Left renal pelvis (tissue), 4 donors: ENCODE measurements at regions not wholly inside any gene's neighbourhood (a gene's known extent, or its start where the extent isn't known, plus 50 kb on each side); places are given as distances from the start of the nearest gene placed in this dataset.

Experiments
- DNase-seq, 4 donors: peaks; one replicate each; pipeline ENCODE4 v3.0.0-alpha.2; 2013; ENCODE audit warnings: low read depth in 4 of 4, low spot score in 3 of 4

GRCh38 chr16:74100395-74101326 is 196.0 kb upstream of the PSMD7 start:
- DNase-seq: no peak

- DNase-seq: no peak
Measured at GRCh38 chr16:74099530-74099929, 197.1 kb upstream of the PSMD7 start.

- no peak for DNase-seq
Measured at GRCh38 chr16:74094962-74095361, 201.7 kb upstream of the PSMD7 start.

GRCh38 chr16:74094514-74094913 is 202.1 kb upstream of the PSMD7 start:
- DNase-seq: no peak

- no peak for DNase-seq
Measured at GRCh38 chr16:74092336-74092735, 204.3 kb upstream of the PSMD7 start.

GRCh38 chr16:74090871-74091270 is 205.7 kb upstream of the PSMD7 start:
- no peak for DNase-seq

GRCh38 chr16:74083541-74083940 is 213.1 kb upstream of the PSMD7 start:
- DNase-seq: no peak

- DNase-seq: no peak
Measured at GRCh38 chr16:74080311-74080710, 216.3 kb upstream of the PSMD7 start.

- no peak for DNase-seq
Measured at GRCh38 chr16:74079232-74079586, 217.4 kb upstream of the PSMD7 start.

- DNase-seq: no peak
Measured at GRCh38 chr16:74078511-74079231, 217.9 kb upstream of the PSMD7 start.

GRCh38 chr16:74076568-74076967 is 220.0 kb upstream of the PSMD7 start:
- no peak for DNase-seq

DNA sequence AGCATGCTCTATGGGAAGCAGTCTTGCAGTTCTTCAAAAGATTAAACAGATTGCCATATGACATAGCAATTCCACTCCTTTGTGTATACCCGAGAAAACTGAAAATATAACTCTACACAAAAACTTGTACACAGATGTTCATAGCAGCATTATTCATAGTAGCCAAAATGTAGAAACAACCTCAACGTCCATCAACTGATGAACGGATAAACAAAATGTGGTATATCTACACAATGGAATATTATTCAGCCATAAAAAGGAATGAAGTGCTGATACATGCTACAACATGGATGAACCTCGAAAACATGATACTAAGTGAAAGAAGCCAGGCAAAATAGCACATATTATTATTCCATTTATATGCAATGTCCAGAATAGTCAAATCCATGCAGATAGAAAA is 221.2 kb upstream of the PSMD7 start:
- no peak for DNase-seq

DNA sequence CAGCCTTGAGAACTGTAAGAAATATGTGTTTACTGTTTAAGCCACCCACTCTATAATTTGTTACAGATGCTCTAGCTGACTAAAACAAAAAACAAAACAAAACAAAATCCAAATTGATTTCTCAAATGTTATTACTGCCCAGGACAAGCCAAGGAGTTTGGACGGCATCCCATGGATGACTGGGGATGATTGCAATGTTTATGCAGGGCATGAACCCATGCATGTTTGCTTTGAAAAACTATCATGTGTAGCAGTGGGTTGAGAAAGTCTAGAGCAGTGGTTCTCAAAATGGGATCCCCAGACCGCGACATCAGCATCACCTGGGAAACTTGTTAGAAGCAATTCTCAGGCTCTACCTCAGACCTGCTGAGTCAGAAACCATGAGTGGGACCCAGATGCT is 223.2 kb upstream of the PSMD7 start:
- DNase-seq: no peak

DNA sequence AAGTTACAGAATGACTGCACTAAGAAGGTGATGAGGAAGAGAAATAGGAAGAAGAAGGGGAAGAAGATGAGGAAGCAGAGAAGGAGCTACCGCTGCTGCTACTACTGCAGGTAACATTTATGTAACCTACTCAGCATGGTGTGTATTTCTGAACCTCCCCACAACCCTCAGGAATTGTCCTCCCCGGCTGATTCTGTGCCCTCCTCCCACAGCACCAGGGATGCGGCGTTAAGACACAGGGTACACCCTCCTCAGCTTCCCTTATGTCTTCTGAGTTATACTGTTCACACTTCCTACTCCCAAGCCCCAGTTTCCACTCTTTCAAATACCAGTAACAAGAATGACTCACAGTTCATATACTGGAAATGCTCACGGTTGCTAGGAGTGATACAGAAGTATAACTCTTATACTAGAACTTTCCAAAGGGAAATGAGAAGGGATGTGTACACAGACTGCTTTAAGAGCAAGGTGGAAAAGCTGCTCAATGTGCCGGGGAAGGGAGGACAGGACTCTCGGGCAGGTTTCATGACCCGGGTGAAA is 224.5 kb upstream of the PSMD7 start:
- no peak for DNase-seq

- DNase-seq: no peak
Measured at GRCh38 chr16:74070237-74070636, 226.4 kb upstream of the PSMD7 start.

DNA sequence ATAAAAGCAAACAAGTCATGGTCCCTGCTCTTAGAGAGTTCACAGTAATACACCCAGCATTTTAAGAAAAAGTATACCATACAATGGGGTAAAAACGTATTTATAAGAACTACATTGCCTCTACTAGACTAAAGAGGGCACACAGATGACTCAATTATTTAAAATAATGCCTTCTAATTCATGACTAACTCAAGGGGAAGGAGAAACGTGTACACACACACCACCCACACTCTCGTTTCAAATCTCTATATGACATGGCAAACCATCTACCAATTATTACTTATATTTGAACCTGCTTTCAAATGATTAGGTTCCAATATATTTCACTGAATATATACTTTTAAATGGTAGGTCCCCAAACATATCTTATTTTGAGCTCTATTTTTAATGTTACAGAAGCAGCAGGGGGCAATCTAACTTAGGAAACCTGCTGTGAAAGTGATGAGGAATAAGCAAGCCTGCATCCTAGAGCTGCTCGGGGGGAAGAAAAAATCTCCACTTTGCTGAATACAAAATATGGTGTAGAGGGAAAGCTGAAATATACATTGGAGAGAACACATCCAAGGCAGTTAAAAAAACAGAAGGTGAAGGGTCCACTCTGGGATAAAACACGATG is 232.4 kb upstream of the PSMD7 start:
- DNase-seq: no peak

GRCh38 chr16:74053826-74054225 is 242.8 kb upstream of the PSMD7 start:
- DNase-seq: no peak

GRCh38 chr16:74053312-74053711 is 243.3 kb upstream of the PSMD7 start:
- DNase-seq: no peak

DNA sequence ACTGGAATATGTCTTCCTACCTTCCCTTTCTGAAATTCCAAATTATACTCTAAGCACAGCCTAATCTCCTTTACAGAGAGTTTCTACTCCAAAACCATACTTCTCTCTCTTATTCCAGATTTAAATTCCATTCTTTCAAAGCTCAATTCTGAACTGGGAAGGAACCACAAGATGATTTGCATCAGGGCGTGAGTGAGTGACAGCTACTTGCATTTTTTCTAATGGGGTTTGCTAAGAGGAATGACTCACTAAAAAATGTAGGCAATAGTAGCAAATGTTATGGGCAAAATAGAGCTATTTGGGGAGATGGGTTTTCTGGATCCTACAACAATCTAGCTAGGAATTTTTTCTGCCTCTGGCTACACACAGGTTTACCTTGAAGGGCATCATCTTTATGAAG is 244.6 kb upstream of the PSMD7 start:
- DNase-seq: no peak

- DNase-seq: no peak
Measured at GRCh38 chr16:74049027-74049426, 247.6 kb upstream of the PSMD7 start.

DNA sequence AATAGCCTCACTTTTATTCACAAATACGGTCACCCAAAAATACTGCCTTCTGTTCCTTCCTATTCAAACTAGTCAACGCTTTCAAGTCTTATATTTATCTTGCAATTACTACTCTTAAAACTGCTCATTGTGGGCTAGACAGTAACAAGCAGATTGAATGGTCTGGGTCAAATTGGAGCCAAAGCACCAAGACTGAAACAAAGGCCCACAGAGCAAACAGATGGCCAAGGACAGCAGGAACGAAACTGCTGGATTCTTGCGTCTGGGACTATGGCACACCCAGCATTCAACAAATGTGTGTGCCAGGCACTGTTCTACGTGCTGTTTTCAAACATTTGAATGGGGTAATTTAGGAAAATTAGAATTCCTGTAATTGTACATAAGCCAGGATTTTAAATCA is 250.1 kb upstream of the PSMD7 start:
- no peak for DNase-seq
